HepG2 (cell line): ENCODE measurements at regions not wholly inside any gene's neighbourhood (a gene's known extent, or its start where the extent isn't known, plus 50 kb on each side); places are given as distances from the start of the nearest gene placed in this dataset.
A peak's percentile ranks its signal among the peaks of the same experiment; 100 is the strongest.

Experiments
- ATAC-seq: fragments of 200-7000 bp; cut with Tn5 transposase; 3 replicates; pipeline ENCODE4 v1.9.1; 2020; ENCODE audit warnings: mild to moderate bottlenecking, moderate library complexity
- BruUV-seq: library from RNA; stranded (reverse); fragments of 400-500 nt; replicated peaks from 2 replicates; lab custom pipeline; 2021; lab: Mats Ljungman, UMichigan
- CTCF ChIA-PET: fragments of 300-600 bp; formaldehyde crosslinking; extraction: SDS; loops from one replicate; lab custom pipeline; 2021; ENCODE audit warnings: low total read pairs, inconsistent platforms, low intra/inter-chr PET ratio; lab: Yijun Ruan, JAX
- POLR2A ChIA-PET: fragments of 350-600 bp; sonication (Branson Sonifier 250); formaldehyde crosslinking; loops from one replicate; lab custom pipeline; 2020; ENCODE audit warnings: antibody characterized with exemption, inconsistent platforms; lab: Yijun Ruan, JAX
- DNase-seq: peaks from one replicate; pipeline ENCODE4 v3.0.0-alpha.2; 2015; ENCODE audit warnings: low spot score
- FAIRE-seq: peaks from 3 replicates; lab custom pipeline; 2011; peaks lifted over from hg19 to GRCh38; lab: Jason Lieb, UNC
- H2AFZ ChIP-seq: one replicate; pipeline ENCODE4 v1.6.1; 2011; ENCODE audit warnings: low read length, inconsistent platforms
- H3K27ac ChIP-seq: fragments of 300-600 bp; 3 replicates; pipeline ENCODE4 v1.8.0; 2011; ENCODE audit warnings: mixed run types, mild to moderate bottlenecking, mixed read lengths, low read length, inconsistent platforms; ENCODE audit not compliant: insufficient read depth; ENCODE audit errors: extremely low read length
- H3K27me3 ChIP-seq, 2 experiments: fragments of 200-600 bp in 1 of 2; 2 replicates in 1 of 2; 3 replicates in 1 of 2; pipeline versions ENCODE4 v1.6.0 to v1.8.0; 2011; ENCODE audit warnings: low read length in 2 of 2, mild to moderate bottlenecking in 2 of 2, moderate library complexity in 2 of 2, inconsistent platforms in 1 of 2; ENCODE audit not compliant: insufficient read depth in 2 of 2, control insufficient read depth in 1 of 2
- H3K36me3 ChIP-seq, 2 experiments: fragments of 200-600 bp in 1 of 2; replicated peaks in 1 of 2; 2 replicates in 1 of 2; 3 replicates in 1 of 2; pipeline versions ENCODE4 v1.5.1 to v1.8.0; 2011; ENCODE audit warnings: low read length in 2 of 2, inconsistent platforms in 1 of 2; ENCODE audit not compliant: insufficient read depth in 2 of 2, control insufficient read depth in 1 of 2
- H3K4me1 ChIP-seq: 2 replicates; pipeline ENCODE4 v1.5.1; 2012; ENCODE audit warnings: low read length, inconsistent platforms; ENCODE audit not compliant: insufficient read depth
- H3K4me2 ChIP-seq: 2 replicates; pipeline ENCODE4 v1.6.0; 2011; ENCODE audit warnings: low read depth, low read length, inconsistent platforms
- H3K4me3 ChIP-seq, 3 experiments: fragments of 200-600 bp in 1 of 3; sonication (generic), shearing (Covaris generic) in 1 of 3; replicated peaks in 1 of 3; 2 replicates each; pipeline ENCODE4 v1.5.1; 2011 to 2016; ENCODE audit warnings: low read length in 3 of 3, inconsistent platforms in 2 of 3, low read depth in 2 of 3, mild to moderate bottlenecking in 2 of 3, control low read depth in 1 of 3, mixed read lengths in 1 of 3; ENCODE audit not compliant: insufficient read depth in 1 of 3
- H3K79me2 ChIP-seq: one replicate; pipeline ENCODE4 v1.6.1; 2011; ENCODE audit warnings: low read length, inconsistent platforms; ENCODE audit not compliant: insufficient read depth
- H3K9ac ChIP-seq: 2 replicates; pipeline ENCODE4 v1.6.0; 2011; ENCODE audit warnings: mild to moderate bottlenecking, low read depth, low read length, inconsistent platforms; ENCODE audit not compliant: insufficient read depth
- H3K9me3 ChIP-seq: 2 replicates; pipeline ENCODE4 v1.5.1; 2012; ENCODE audit warnings: mild to moderate bottlenecking, low read length
- H4K20me1 ChIP-seq: 2 replicates; pipeline ENCODE4 v1.6.0; 2011; ENCODE audit warnings: inconsistent platforms, mild to moderate bottlenecking, low read length, moderate library complexity; ENCODE audit not compliant: insufficient read depth
- GATAD2A ChIP-seq: IDR thresholded peaks from 2 replicates; pipeline ENCODE4 v1.6.1; 2016
- KAT8 ChIP-seq: IDR thresholded peaks from 2 replicates; pipeline ENCODE4 v1.6.1; 2016; ENCODE audit warnings: missing genetic modification reagents, missing compliant biosample characterization
- RAD21 ChIP-seq: fragments of 450-650 bp; formaldehyde crosslinking; IDR thresholded peaks from 2 replicates; pipeline ENCODE4 v1.5.0; 2020; ENCODE audit warnings: mild to moderate bottlenecking
- SMC3 ChIP-seq: IDR thresholded peaks from 2 replicates; pipeline ENCODE4 v1.6.1; 2011; ENCODE audit warnings: low read length, improper control_type of control experiment
- SNRNP70 ChIP-seq: fragments of 200-400 bp; formaldehyde crosslinking; IDR thresholded peaks from 2 replicates; pipeline ENCODE4 v1.6.1; 2017; ENCODE audit warnings: mild to moderate bottlenecking, low read depth, low read length, moderate library complexity
- SOX5 ChIP-seq: IDR thresholded peaks from 2 replicates; pipeline ENCODE4 v1.6.1; 2016; ENCODE audit warnings: borderline replicate concordance
- STAT6 ChIP-seq: sonication (generic); formaldehyde crosslinking; IDR thresholded peaks from 2 replicates; pipeline ENCODE4 v1.4.0; 2020; ENCODE audit warnings: missing genetic modification reagents, mild to moderate bottlenecking, borderline replicate concordance
- TARDBP ChIP-seq: sonication (generic); formaldehyde crosslinking; IDR thresholded peaks from 2 replicates; pipeline ENCODE4 v1.8.0; 2022; ENCODE audit warnings: mild to moderate bottlenecking, missing genetic modification reagents
- TP53 ChIP-seq: sonication (generic); formaldehyde crosslinking; conservative IDR thresholded peaks from 2 replicates; pipeline ENCODE4 v1.4.0; 2020; ENCODE audit warnings: missing genetic modification reagents
- ZNF235 ChIP-seq: sonication (generic); formaldehyde crosslinking; IDR thresholded peaks from 2 replicates; pipeline ENCODE4 v1.8.1; 2023; ENCODE audit warnings: mild to moderate bottlenecking, missing genetic modification reagents, borderline replicate concordance
- ZNF362 ChIP-seq: sonication (generic); formaldehyde crosslinking; IDR thresholded peaks from 2 replicates; pipeline ENCODE4 v1.4.0; 2020; ENCODE audit warnings: missing genetic modification reagents, mild to moderate bottlenecking, borderline replicate concordance
- ZNF446 ChIP-seq: sonication (generic); formaldehyde crosslinking; IDR thresholded peaks from 2 replicates; pipeline ENCODE4 v1.5.0; 2020; ENCODE audit warnings: mild to moderate bottlenecking, missing genetic modification reagents
- ZNF607 ChIP-seq: sonication (generic); formaldehyde crosslinking; IDR thresholded peaks from 2 replicates; pipeline ENCODE4 v1.5.1; 2020; ENCODE audit warnings: missing genetic modification reagents, mild to moderate bottlenecking, borderline replicate concordance
- ZNF749 ChIP-seq: sonication (generic); formaldehyde crosslinking; IDR thresholded peaks from 2 replicates; pipeline ENCODE4 v1.8.0; 2022; ENCODE audit warnings: mild to moderate bottlenecking, missing genetic modification reagents, moderate library complexity, borderline replicate concordance
- WGBS: methylation state at CpG from one replicate; pipeline ENCODE4 v1.1.6; 2017; ENCODE audit warnings: low lambda C conversion rate; 5-methylcytosine and 5-hydroxymethylcytosine counted together
- in situ Hi-C: cut with HindIII; loops from 2 replicates; pipeline ENCODE4 v1.10.0; 2017; ENCODE audit warnings: low pct_unique_long_range_greater_than_20kb; ENCODE audit not compliant: extremely low pct_ligation_motif_present
- intact Hi-C: fragments of 100-400 bp; cut with micrococcal nuclease; formaldehyde crosslinking; loops from one replicate; pipeline ENCODE4 v1.10.0; 2022; ENCODE audit not compliant: unreplicated experiment
- TF ChIP-seq, protein P1 (sequence below): sonication (generic); formaldehyde crosslinking; IDR thresholded peaks from 2 replicates; pipeline ENCODE4 v1.4.0; 2020; ENCODE audit warnings: missing genetic modification reagents, mild to moderate bottlenecking, borderline replicate concordance
- TF ChIP-seq, protein P2 (sequence below): sonication (generic); formaldehyde crosslinking; IDR thresholded peaks from 2 replicates; pipeline ENCODE4 v1.8.0; 2022; ENCODE audit warnings: mild to moderate bottlenecking, missing genetic modification reagents, borderline replicate concordance

DNA sequence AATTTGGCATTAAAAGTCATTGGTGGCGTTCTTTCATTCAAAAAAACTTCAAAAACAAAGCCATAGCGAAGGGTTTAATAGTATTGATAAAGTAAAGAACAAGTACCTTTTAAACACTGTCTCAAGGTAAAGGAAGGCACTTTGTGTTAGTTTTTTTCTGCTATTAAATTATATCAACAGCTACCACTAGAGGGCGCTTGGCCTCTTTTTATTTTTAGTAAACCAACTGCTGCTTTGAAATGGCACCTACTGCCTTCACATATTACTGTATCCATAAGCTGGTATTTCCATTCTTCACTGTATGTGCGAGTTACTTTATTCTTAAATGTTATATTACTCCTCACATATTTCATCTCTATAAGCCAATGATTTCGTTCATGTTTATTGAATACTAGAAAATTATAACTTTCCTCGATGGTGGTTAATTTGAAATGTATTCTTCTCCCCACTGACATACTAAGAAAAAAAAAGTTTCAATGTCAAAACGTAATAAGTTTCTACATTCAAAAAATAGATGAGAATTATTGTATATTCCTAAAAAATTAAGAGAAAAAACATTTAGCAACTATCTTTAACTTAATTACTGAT is 125.7 kb upstream of the CXADR start:
- no peak overlapping the region for H3K9ac ChIP-seq
- no peaks in the 10 kb centered on the region for H3K79me2 ChIP-seq
- H2AFZ ChIP-seq = no peak overlapping the region
- peak; percentile 32 for FAIRE-seq
- no peaks in the 10 kb centered on the region for H3K36me3 ChIP-seq
- H3K4me1 ChIP-seq = 0 out of 2 replicates have a peak, but pooled peaks cover 12% of the 10 kb centered on the region
- H3K9me3 ChIP-seq = no peaks in the 10 kb centered on the region
- H3K27me3 ChIP-seq = no peaks in the 10 kb centered on the region
- ATAC-seq = peak; percentile 74
- no peak overlapping the region for H3K4me2 ChIP-seq
- in situ Hi-C loops = loop anchor here (10.0 kb wide), 1 partner anchor 198 kb away; no protein-coding TSS in a partner anchor
- H3K4me3 ChIP-seq = no peak overlapping the region
- peak; percentile 75 for DNase-seq
- ChIA-PET POLR2A (interaction anchor here (2.1 kb wide), 1 partner anchor 167 kb away, joined by 13 read pairs; no protein-coding TSS in a partner anchor), CTCF (interaction anchor here (1.0 to 2.6 kb wide), 3 partner anchors 168 to 199 kb away, joined by 3 to 24 read pairs (median 17); no protein-coding TSS in a partner anchor)
- WGBS = 14% methylated on average over 7 of the region's 7 CpGs
- H4K20me1 ChIP-seq = no peaks in the 10 kb centered on the region
- BruUV-seq = no TSS peak
- intact Hi-C loops = loop anchor here (1.0 to 2.0 kb wide), 5 partner anchors 67 to 199 kb away; no protein-coding TSS in a partner anchor
- no peak overlapping the region for H3K27ac ChIP-seq
- TF ChIP-seq STAT6 (CRISPR knock-in tag) (no peak), ZNF749 (CRISPR knock-in tag) (no peak), TP53 (CRISPR knock-in tag) (no peak), ZNF446 (no peak), KAT8 (CRISPR knock-in tag) (0 out of 2 replicates have a peak, but pooled peaks have one; percentile 40), ZNF362 (peak; percentile 47; the same call in 1 of the 2 replicates), SMC3 (peak; percentile 92), ZNF607 (CRISPR knock-in tag) (no peak), SNRNP70 (no peak), SOX5 (CRISPR knock-in tag) (peak; percentile 18; the same call in 1 of the 2 replicates), ZNF235 (CRISPR knock-in tag) (no peak), GATAD2A (0 out of 2 replicates have a peak, but pooled peaks have one; percentile 18), RAD21 (CRISPR knock-in tag) (peak; percentile 84), TARDBP (CRISPR knock-in tag) (no peak)
- TF ChIP-seq, protein P1, sequence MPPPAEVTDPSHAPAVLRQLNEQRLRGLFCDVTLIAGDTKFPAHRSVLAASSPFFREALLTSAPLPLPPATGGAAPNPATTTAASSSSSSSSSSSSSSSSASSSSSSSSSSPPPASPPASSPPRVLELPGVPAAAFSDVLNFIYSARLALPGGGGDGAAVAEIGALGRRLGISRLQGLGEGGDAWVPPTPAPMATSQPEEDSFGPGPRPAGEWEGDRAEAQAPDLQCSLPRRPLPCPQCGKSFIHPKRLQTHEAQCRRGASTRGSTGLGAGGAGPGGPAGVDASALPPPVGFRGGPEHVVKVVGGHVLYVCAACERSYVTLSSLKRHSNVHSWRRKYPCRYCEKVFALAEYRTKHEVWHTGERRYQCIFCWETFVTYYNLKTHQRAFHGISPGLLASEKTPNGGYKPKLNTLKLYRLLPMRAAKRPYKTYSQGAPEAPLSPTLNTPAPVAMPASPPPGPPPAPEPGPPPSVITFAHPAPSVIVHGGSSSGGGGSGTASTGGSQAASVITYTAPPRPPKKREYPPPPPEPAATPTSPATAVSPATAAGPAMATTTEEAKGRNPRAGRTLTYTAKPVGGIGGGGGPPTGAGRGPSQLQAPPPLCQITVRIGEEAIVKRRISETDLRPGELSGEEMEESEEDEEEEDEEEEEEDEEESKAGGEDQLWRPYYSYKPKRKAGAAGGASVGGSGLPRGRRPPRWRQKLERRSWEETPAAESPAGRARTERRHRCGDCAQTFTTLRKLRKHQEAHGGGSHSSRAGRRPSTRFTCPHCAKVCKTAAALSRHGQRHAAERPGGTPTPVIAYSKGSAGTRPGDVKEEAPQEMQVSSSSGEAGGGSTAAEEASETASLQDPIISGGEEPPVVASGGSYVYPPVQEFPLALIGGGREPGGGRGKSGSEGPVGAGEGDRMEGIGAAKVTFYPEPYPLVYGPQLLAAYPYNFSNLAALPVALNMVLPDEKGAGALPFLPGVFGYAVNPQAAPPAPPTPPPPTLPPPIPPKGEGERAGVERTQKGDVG (CRISPR knock-in tag) = no peak
- TF ChIP-seq, protein P2, sequence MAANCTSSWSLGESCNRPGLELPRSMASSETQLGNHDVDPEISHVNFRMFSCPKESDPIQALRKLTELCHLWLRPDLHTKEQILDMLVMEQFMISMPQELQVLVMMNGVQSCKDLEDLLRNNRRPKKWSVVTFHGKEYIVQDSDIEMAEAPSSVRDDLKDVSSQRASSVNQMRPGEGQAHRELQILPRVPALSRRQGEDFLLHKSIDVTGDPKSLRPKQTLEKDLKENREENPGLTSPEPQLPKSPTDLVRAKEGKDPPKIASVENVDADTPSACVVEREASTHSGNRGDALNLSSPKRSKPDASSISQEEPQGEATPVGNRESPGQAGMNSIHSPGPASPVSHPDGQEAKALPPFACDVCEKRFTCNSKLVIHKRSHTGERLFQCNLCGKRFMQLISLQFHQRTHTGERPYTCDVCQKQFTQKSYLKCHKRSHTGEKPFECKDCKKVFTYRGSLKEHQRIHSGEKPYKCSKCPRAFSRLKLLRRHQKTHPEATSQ (CRISPR knock-in tag) = no peak
